GM13976 (cell line): ENCODE measurements at regions not wholly inside any gene's neighbourhood (a gene's known extent, or its start where the extent isn't known, plus 50 kb on each side); places are given as distances from the start of the nearest gene placed in this dataset.

Source experiments
- DNase-seq: peaks from one replicate; pipeline ENCODE4 v3.0.0; 2012; ENCODE audit warnings: low spot score
- CTCF ChIP-seq: IDR thresholded peaks from 2 replicates; pipeline ENCODE4 v1.5.1; 2012; ENCODE audit warnings: borderline replicate concordance, mild to moderate bottlenecking; ENCODE audit not compliant: insufficient read depth; ENCODE audit errors: extremely low read depth, missing control alignments, control extremely low read depth
- in situ Hi-C: fragments of 300-500 bp; cut with MboI; formaldehyde crosslinking; loops from one replicate; pipeline ENCODE4 v1.12.0; 2022; ENCODE audit warnings: low sequenced_read_pairs, mixed read lengths, inconsistent platforms; ENCODE audit not compliant: unreplicated experiment

- DNase-seq: no peak
- in situ Hi-C loops: no loop called here
- TF ChIP-seq CTCF: no peak
These were observed 287.9 kb upstream of the KLF14 start for GRCh38 chr7:131021902-131022301.

GRCh38 chr7:131026297-131027000, 292.4 kb upstream of the KLF14 start:
- TF ChIP-seq CTCF: no peak
- DNase-seq: no peak
- in situ Hi-C loops: no loop called here

GRCh38 chr7:131027287-131027773, 293.3 kb upstream of the KLF14 start:
- no peak for TF ChIP-seq CTCF
- no peak for DNase-seq
- in situ Hi-C loops: no loop called here

GRCh38 chr7:131028295-131028694, 294.3 kb upstream of the KLF14 start:
- in situ Hi-C loops: no loop called here
- DNase-seq: no peak
- no peak for TF ChIP-seq CTCF

GRCh38 chr7:131029002-131029401, 295.0 kb upstream of the KLF14 start:
- DNase-seq: no peak
- no peak for TF ChIP-seq CTCF
- in situ Hi-C loops: no loop called here

- in situ Hi-C loops: loop anchor here (5.0 kb wide), 1 partner anchor 129 kb away; no protein-coding TSS in a partner anchor
- DNase-seq: peak; percentile 62
- TF ChIP-seq CTCF: no peak
These were observed 296.4 kb upstream of the MKLN1 start for GRCh38 chr7:131031099-131031868.
